Ovary (tissue), 3 donors: ENCODE measurements at regions not wholly inside any gene's neighbourhood (a gene's known extent, or its start where the extent isn't known, plus 50 kb on each side); places are given as distances from the start of the nearest gene placed in this dataset.

ENCODE experiments used
- CTCF ChIP-seq, 3 donors: fragments of 450-650 bp in 2 of 3; fragments of 200-600 bp in 1 of 3; IDR thresholded peaks; one replicate each; pipeline versions ENCODE4 v1.5.1 to v1.8.0; 2016 to 2022; ENCODE audit warnings: antibody characterized with exemption in 3 of 3, mild to moderate bottlenecking in 1 of 3
- EP300 ChIP-seq: sonication (generic); formaldehyde crosslinking; IDR thresholded peaks from one replicate; pipeline ENCODE4 v1.6.1; 2017; ENCODE audit warnings: antibody characterized with exemption
- POLR2A ChIP-seq: fragments of 450-650 bp; IDR thresholded peaks from one replicate; pipeline ENCODE4 v1.6.1; 2017; ENCODE audit warnings: antibody characterized with exemption, mild to moderate bottlenecking, moderate library complexity
- donor health status: DM: no; HTN: no; CAD: no.

GRCh38 chr3:164408326-164408725 is 670.0 kb downstream of the SI start:
- TF ChIP-seq CTCF (IDR thresholded peaks at IDR 0.05) (no peak), POLR2A (no peak), EP300 (no peak)
